ENCODE measurements at regions not wholly inside any gene's neighbourhood (a gene's known extent, or its start where the extent isn't known, plus 50 kb on each side); places are given as distances from the start of the nearest gene placed in this dataset.
A peak's percentile ranks its signal among the peaks of the same experiment; 100 is the strongest.

- TF ChIP-seq ZNF48 (tag by site-specific recombination; IDR thresholded peaks at IDR 0.05) (no peak), ZEB2 (tag by site-specific recombination; IDR thresholded peaks at IDR 0.05) (peak; percentile 60; the same call in 1 of the 2 replicates), KLF16 (tag by site-specific recombination; IDR thresholded peaks at IDR 0.05) (peak; percentile 81), OSR2 (tag by site-specific recombination; IDR thresholded peaks at IDR 0.05) (peak; percentile 39; the same call in 1 of the 2 replicates), ZNF677 (tag by site-specific recombination; IDR thresholded peaks at IDR 0.05) (no peak)
- TF ChIP-seq, protein P1, sequence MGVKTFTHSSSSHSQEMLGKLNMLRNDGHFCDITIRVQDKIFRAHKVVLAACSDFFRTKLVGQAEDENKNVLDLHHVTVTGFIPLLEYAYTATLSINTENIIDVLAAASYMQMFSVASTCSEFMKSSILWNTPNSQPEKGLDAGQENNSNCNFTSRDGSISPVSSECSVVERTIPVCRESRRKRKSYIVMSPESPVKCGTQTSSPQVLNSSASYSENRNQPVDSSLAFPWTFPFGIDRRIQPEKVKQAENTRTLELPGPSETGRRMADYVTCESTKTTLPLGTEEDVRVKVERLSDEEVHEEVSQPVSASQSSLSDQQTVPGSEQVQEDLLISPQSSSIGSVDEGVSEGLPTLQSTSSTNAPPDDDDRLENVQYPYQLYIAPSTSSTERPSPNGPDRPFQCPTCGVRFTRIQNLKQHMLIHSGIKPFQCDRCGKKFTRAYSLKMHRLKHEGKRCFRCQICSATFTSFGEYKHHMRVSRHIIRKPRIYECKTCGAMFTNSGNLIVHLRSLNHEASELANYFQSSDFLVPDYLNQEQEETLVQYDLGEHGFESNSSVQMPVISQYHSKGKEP (tag by site-specific recombination; IDR thresholded peaks at IDR 0.05): peak; percentile 58; the same call in 1 of the 2 replicates
These were observed 125.7 kb upstream of the GRIP1 start (continued) for GRCh38 chr12:66804563-66804974.

DNA sequence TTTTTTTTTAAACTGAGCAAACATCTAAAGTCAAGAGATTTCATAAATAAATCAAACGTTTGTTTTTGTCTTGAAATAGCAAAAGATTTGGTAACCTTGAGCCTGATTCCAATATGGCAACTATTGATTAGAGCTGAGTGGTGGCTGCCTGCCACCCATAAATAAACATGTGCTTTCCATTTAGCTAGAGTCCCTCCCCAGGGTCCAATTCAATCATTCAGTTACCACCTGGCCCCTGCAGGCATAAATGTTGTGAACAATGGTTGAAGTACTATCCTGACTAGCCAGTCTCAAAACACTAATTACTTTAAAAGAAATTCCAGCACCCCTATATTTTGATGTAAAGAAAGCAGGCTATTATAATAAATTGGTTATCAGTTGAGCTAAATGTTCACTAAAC is 129.7 kb upstream of the GRIP1 start:
- TF ChIP-seq ZNF626 (tag by site-specific recombination; IDR thresholded peaks at IDR 0.05) (no peak), ZNF48 (tag by site-specific recombination; IDR thresholded peaks at IDR 0.05) (no peak), ZNF341 (tag by site-specific recombination; IDR thresholded peaks at IDR 0.05; ENCODE audit: low read depth) (no peak), ZNF473 (tag by site-specific recombination; IDR thresholded peaks at IDR 0.05) (no peak), ZNF629 (tag by site-specific recombination; IDR thresholded peaks at IDR 0.05) (no peak), ZNF138 (tag by site-specific recombination; IDR thresholded peaks at IDR 0.05; ENCODE audit: borderline replicate concordance) (no peak), MEIS1 (CRISPR knock-in tag; IDR thresholded peaks at IDR 0.05; ENCODE audit: borderline replicate concordance) (no peak), ZBTB6 (tag by site-specific recombination; IDR thresholded peaks at IDR 0.05) (no peak)
- no peak overlapping the region for H3K4me3 ChIP-seq (ENCODE audit: low read depth, low read length)
- H3K9me3 ChIP-seq (ENCODE audit: control insufficient read depth, insufficient read depth, low read depth, low read length): no peaks in the 10 kb centered on the region
- H3K36me3 ChIP-seq (ENCODE audit: control insufficient read depth in 2 of 2, insufficient read depth in 1 of 2, low read length in 2 of 2): no peaks in the 10 kb centered on the region
- ChIA-PET CTCF (no interaction called here), POLR2A (no interaction called here)
- no peak overlapping the region for H3K27ac ChIP-seq (ENCODE audit: extremely low read depth, low read depth, low read length)
- H3K4me1 ChIP-seq (ENCODE audit: control insufficient read depth, insufficient read depth, low read length): peaks cover 13% of the 10 kb centered on the region

- POLR2A ChIA-PET: no interaction called here
- H3K4me1 ChIP-seq (ENCODE audit: control insufficient read depth, insufficient read depth, low read length): peaks cover 6% of the 10 kb centered on the region
- no peaks in the 10 kb centered on the region for H3K36me3 ChIP-seq (ENCODE audit: control insufficient read depth in 2 of 2, insufficient read depth in 1 of 2, low read length in 2 of 2)
- CTCF ChIA-PET: interaction anchor here (0.6 kb wide), 1 partner anchor 67 kb away, joined by 6 read pairs; no protein-coding TSS in a partner anchor
- H3K9me3 ChIP-seq (ENCODE audit: control insufficient read depth, insufficient read depth, low read depth, low read length): no peaks in the 10 kb centered on the region
- no peak overlapping the region for H3K27ac ChIP-seq (ENCODE audit: extremely low read depth, low read depth, low read length)
- H3K4me3 ChIP-seq (ENCODE audit: low read depth, low read length): no peak overlapping the region
- TF ChIP-seq ZNF629 (tag by site-specific recombination; IDR thresholded peaks at IDR 0.05): peak; percentile 49; the same call in 1 of the 2 replicates
- TF ChIP-seq ZNF660 (tag by site-specific recombination; IDR thresholded peaks at IDR 0.05): 0 out of 2 replicates have a peak, but pooled peaks have one; percentile 32
- peak; percentile 26; the same call in 1 of the 2 replicates for TF ChIP-seq GLIS1 (tag by site-specific recombination; IDR thresholded peaks at IDR 0.05)
- TF ChIP-seq ATF2 (tag by site-specific recombination; IDR thresholded peaks at IDR 0.05; ENCODE audit: low read depth): 0 out of 2 replicates have a peak, but pooled peaks have one; percentile 30
- TF ChIP-seq ZNF184 (tag by site-specific recombination; IDR thresholded peaks at IDR 0.05): peak; percentile 85; the same call in 1 of the 2 replicates
- 0 out of 2 replicates have a peak, but pooled peaks have one; percentile 45 for TF ChIP-seq HIC1 (tag by site-specific recombination; IDR thresholded peaks at IDR 0.05)
- peak; percentile 46; the same call in 1 of the 2 replicates for TF ChIP-seq ZBTB17 (tag by site-specific recombination; IDR thresholded peaks at IDR 0.05)
- TF ChIP-seq ZXDB (tag by site-specific recombination; IDR thresholded peaks at IDR 0.05): peak; percentile 34; the same call in 1 of the 2 replicates
- TF ChIP-seq ZBTB21 (tag by site-specific recombination; IDR thresholded peaks at IDR 0.05): peak; percentile 16; the same call in 1 of the 2 replicates
- no peak for TF ChIP-seq ZNF624 (tag by site-specific recombination; IDR thresholded peaks at IDR 0.05)
- TF ChIP-seq ZNF24 (tag by site-specific recombination; IDR thresholded peaks at IDR 0.05): no peak; the same call in 1 of the 2 replicates
- 0 out of 2 replicates have a peak, but pooled peaks have one; percentile 51 for TF ChIP-seq ZNF776 (tag by site-specific recombination; IDR thresholded peaks at IDR 0.05; ENCODE audit: borderline replicate concordance)
These were observed 134.4 kb upstream of the GRIP1 start for GRCh38 chr12:66813137-66813892.
